HL-60 (cell line): ENCODE measurements at regions not wholly inside any gene's neighbourhood (a gene's known extent, or its start where the extent isn't known, plus 50 kb on each side); places are given as distances from the start of the nearest gene placed in this dataset.

Source experiments
- DNase-seq, 2 experiments: peaks; one replicate each; pipeline ENCODE4 v3.0.0-alpha.2; 2010 to 2020; ENCODE audit warnings: low read depth in 1 of 2, low spot score in 1 of 2
- H3K27ac ChIP-seq: fragments of 250-450 bp; sonication (Bioruptor Pico); replicated peaks from 2 replicates; pipeline ENCODE4 v1.5.1; 2020; ENCODE audit warnings: mild to moderate bottlenecking, moderate library complexity
- H3K27me3 ChIP-seq: fragments of 250-450 bp; sonication (Bioruptor Pico); 2 replicates; pipeline ENCODE4 v1.5.1; 2021; ENCODE audit warnings: mild to moderate bottlenecking, moderate library complexity; ENCODE audit not compliant: insufficient read depth, poor library complexity, severe bottlenecking
- H3K4me3 ChIP-seq: replicated peaks from 2 replicates; pipeline ENCODE4 v1.5.1; 2011; ENCODE audit warnings: mild to moderate bottlenecking, control low read depth, low read length; ENCODE audit not compliant: insufficient read depth
- GABPA ChIP-seq: IDR thresholded peaks from 2 replicates; pipeline ENCODE4 v1.6.1; 2012; ENCODE audit warnings: low read depth
- POLR2AphosphoS5 ChIP-seq: IDR thresholded peaks from 2 replicates; pipeline ENCODE4 v1.6.1; 2012; ENCODE audit warnings: low read depth
- SPI1 ChIP-seq: IDR thresholded peaks from 2 replicates; pipeline ENCODE4 v1.6.1; 2012; ENCODE audit warnings: low read depth, mild to moderate bottlenecking, borderline replicate concordance
- TF ChIP-seq, protein P1 (sequence below): IDR thresholded peaks from 2 replicates; pipeline ENCODE4 v1.6.1; 2012; ENCODE audit warnings: low read depth; ENCODE audit not compliant: insufficient replicate concordance
- TF ChIP-seq, protein P2 (sequence below): IDR thresholded peaks from one replicate; pipeline ENCODE4 v1.5.1; 2011; ENCODE audit warnings: low read length, control low read depth, inconsistent platforms; ENCODE audit not compliant: insufficient read depth

- TF ChIP-seq POLR2AphosphoS5, result peak; percentile 48; the same call in 1 of the 2 replicates
- TF ChIP-seq, protein P1, sequence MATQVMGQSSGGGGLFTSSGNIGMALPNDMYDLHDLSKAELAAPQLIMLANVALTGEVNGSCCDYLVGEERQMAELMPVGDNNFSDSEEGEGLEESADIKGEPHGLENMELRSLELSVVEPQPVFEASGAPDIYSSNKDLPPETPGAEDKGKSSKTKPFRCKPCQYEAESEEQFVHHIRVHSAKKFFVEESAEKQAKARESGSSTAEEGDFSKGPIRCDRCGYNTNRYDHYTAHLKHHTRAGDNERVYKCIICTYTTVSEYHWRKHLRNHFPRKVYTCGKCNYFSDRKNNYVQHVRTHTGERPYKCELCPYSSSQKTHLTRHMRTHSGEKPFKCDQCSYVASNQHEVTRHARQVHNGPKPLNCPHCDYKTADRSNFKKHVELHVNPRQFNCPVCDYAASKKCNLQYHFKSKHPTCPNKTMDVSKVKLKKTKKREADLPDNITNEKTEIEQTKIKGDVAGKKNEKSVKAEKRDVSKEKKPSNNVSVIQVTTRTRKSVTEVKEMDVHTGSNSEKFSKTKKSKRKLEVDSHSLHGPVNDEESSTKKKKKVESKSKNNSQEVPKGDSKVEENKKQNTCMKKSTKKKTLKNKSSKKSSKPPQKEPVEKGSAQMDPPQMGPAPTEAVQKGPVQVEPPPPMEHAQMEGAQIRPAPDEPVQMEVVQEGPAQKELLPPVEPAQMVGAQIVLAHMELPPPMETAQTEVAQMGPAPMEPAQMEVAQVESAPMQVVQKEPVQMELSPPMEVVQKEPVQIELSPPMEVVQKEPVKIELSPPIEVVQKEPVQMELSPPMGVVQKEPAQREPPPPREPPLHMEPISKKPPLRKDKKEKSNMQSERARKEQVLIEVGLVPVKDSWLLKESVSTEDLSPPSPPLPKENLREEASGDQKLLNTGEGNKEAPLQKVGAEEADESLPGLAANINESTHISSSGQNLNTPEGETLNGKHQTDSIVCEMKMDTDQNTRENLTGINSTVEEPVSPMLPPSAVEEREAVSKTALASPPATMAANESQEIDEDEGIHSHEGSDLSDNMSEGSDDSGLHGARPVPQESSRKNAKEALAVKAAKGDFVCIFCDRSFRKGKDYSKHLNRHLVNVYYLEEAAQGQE, result no peak
- H3K27me3 ChIP-seq, result no peaks in the 10 kb centered on the region
- peak in 1 of 2 experiments; percentile 64 for DNase-seq
- no peak overlapping the region for H3K4me3 ChIP-seq
- H3K27ac ChIP-seq, result peak overlapping the region; percentile 55
Measured at GRCh38 chr2:64846177-64846576, 143.0 kb upstream of the SLC1A4 start.

- DNase-seq, result no peak
- H3K27ac ChIP-seq, result no peak overlapping the region
- H3K27me3 ChIP-seq, result no peaks in the 10 kb centered on the region
- TF ChIP-seq, protein P1, result no peak
- TF ChIP-seq SPI1 (no peak), GABPA (no peak), POLR2AphosphoS5 (no peak)
- TF ChIP-seq, protein P2, sequence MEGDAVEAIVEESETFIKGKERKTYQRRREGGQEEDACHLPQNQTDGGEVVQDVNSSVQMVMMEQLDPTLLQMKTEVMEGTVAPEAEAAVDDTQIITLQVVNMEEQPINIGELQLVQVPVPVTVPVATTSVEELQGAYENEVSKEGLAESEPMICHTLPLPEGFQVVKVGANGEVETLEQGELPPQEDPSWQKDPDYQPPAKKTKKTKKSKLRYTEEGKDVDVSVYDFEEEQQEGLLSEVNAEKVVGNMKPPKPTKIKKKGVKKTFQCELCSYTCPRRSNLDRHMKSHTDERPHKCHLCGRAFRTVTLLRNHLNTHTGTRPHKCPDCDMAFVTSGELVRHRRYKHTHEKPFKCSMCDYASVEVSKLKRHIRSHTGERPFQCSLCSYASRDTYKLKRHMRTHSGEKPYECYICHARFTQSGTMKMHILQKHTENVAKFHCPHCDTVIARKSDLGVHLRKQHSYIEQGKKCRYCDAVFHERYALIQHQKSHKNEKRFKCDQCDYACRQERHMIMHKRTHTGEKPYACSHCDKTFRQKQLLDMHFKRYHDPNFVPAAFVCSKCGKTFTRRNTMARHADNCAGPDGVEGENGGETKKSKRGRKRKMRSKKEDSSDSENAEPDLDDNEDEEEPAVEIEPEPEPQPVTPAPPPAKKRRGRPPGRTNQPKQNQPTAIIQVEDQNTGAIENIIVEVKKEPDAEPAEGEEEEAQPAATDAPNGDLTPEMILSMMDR, result no peak
- no peak overlapping the region for H3K4me3 ChIP-seq
Measured at GRCh38 chr2:64847930-64848329, 141.3 kb upstream of the SLC1A4 start.

DNA sequence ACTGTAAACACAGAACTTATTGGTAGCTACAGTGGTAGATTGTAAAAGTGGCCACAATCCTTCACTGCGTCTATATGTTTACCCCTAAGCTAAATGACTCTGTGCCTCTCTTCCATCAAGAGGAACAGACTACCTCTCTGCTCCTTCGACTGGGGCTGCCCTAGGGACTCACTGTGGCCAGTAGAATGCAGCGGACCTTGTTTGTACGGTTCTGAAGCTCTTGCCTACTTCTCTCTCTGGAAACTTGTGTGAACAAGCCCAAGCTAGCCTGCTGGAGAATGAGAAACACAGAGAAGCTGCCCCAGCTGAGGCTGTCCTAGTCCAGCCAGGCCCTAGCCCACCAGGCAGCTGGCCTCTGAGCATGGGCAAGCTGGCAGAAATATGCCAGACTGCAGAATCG lies 140.8 kb upstream of the SLC1A4 start:
- Histone ChIP-seq H3K4me3 (no peak overlapping the region), H3K27ac (no peak overlapping the region), H3K27me3 (no peaks in the 10 kb centered on the region)
- DNase-seq, result no peak
- TF ChIP-seq GABPA (no peak), SPI1 (no peak), POLR2AphosphoS5 (no peak)
- TF ChIP-seq, protein P1, result no peak
- TF ChIP-seq, protein P2, result no peak

DNA sequence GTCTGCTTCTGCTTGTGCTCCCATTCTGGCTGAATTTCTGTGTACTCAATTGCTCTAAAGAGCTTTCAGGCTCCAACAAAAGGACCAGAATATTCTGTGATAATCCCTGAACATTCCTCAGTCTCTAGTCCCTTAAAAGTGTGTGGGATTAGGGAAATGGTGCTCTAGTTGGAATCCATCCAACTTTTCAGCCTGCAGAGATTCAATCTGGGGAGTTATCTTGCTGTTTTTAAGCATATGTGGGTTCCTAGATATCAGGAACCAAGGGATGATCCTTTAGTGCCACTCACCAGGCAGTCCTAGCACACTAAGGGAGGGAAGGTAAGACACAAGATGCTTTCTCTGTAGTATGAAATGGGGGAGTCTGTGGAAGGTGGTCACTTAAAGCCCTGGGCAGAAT lies 140.3 kb upstream of the SLC1A4 start:
- TF ChIP-seq GABPA (no peak), POLR2AphosphoS5 (no peak), SPI1 (no peak)
- TF ChIP-seq, protein P2, result no peak
- TF ChIP-seq, protein P1, result no peak
- no peak for DNase-seq
- no peaks in the 10 kb centered on the region for H3K27me3 ChIP-seq
- H3K27ac ChIP-seq, result no peak overlapping the region
- no peak overlapping the region for H3K4me3 ChIP-seq
